ENCODE measurements at regions not wholly inside any gene's neighbourhood (a gene's known extent, or its start where the extent isn't known, plus 50 kb on each side); places are given as distances from the start of the nearest gene placed in this dataset.

DNA sequence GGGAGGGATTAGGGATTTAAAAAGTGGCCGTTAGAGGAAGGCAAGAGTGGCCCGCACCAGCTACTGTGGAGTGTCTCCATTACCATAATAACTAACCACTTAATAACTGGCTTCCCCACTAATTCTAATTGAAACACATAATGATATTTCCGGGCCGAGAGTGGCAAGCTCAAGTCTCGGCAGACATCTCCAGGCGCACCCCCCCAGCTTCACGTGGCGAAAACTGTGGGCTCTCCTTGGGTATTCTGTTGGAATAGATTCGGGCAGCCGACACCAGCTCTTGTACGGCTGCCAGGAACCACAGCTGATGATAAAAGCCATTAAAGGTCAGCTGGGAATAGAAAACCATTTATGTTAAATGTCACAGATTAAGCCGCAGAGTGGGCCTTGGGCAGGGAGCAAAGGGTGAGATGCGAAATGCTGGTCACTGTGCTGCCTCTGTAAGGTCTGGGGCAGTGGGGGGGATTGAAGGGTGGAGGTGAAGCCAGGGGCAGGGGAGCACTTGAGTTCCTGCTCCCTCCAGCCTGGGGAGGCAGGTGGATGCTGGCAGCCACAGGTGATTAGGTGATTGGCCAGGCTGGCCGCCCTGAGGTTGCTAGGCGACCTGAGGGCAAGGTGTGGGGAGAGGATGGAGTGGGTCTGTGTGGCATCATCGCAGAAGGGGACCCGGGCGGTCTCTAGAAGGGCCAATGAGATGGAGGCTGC is 115.6 kb upstream of the SDK2 start:
- 70% methylated on average over 18 of the region's 18 CpGs for WGBS
- no peak for DNase-seq (ENCODE audit: low spot score)
- intact Hi-C loops (cut with DNase I): loop anchor here (10.0 kb wide), 1 partner anchor 65 kb away; no protein-coding TSS in a partner anchor

GRCh38 chr17:73760439-73760758 is 116.2 kb upstream of the SDK2 start:
- intact Hi-C loops (cut with DNase I): no loop called here
- no peak for DNase-seq (ENCODE audit: low spot score)
- no peak for TF ChIP-seq POLR2A (IDR thresholded peaks at IDR 0.05)
- no peak for TF ChIP-seq POLR2AphosphoS5 (IDR thresholded peaks at IDR 0.05)
- TF ChIP-seq, protein P1, sequence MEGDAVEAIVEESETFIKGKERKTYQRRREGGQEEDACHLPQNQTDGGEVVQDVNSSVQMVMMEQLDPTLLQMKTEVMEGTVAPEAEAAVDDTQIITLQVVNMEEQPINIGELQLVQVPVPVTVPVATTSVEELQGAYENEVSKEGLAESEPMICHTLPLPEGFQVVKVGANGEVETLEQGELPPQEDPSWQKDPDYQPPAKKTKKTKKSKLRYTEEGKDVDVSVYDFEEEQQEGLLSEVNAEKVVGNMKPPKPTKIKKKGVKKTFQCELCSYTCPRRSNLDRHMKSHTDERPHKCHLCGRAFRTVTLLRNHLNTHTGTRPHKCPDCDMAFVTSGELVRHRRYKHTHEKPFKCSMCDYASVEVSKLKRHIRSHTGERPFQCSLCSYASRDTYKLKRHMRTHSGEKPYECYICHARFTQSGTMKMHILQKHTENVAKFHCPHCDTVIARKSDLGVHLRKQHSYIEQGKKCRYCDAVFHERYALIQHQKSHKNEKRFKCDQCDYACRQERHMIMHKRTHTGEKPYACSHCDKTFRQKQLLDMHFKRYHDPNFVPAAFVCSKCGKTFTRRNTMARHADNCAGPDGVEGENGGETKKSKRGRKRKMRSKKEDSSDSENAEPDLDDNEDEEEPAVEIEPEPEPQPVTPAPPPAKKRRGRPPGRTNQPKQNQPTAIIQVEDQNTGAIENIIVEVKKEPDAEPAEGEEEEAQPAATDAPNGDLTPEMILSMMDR (IDR thresholded peaks at IDR 0.05): no peak
- Histone ChIP-seq H3K9me3 (no peaks in the 10 kb centered on the region), H3K4me3 (no peak overlapping the region), H3K27ac (no peak overlapping the region), H3K27me3 (replicated peaks; ENCODE audit: insufficient read depth) (no peaks in the 10 kb centered on the region), H3K4me1 (replicated peaks) (no peaks in the 10 kb centered on the region), H3K36me3 (no peaks in the 10 kb centered on the region)
- WGBS: 76% methylated on average over 5 of the region's 5 CpGs

More for the DNA sequence above, 115.6 kb upstream of the SDK2 start:
- H3K27ac ChIP-seq: no peak overlapping the region
- H3K36me3 ChIP-seq: no peaks in the 10 kb centered on the region
- H3K27me3 ChIP-seq (replicated peaks; ENCODE audit: insufficient read depth): no peaks in the 10 kb centered on the region
- no peaks in the 10 kb centered on the region for H3K9me3 ChIP-seq
- H3K4me3 ChIP-seq: no peak overlapping the region
- TF ChIP-seq POLR2AphosphoS5 (IDR thresholded peaks at IDR 0.05) (no peak), POLR2A (IDR thresholded peaks at IDR 0.05) (no peak)
- TF ChIP-seq, protein P1 (IDR thresholded peaks at IDR 0.05): no peak
- no peaks in the 10 kb centered on the region for H3K4me1 ChIP-seq (replicated peaks)

GRCh38 chr17:73765824-73766563 is 121.7 kb upstream of the SDK2 start:
- Histone ChIP-seq H3K27me3 (replicated peaks; ENCODE audit: insufficient read depth) (no peaks in the 10 kb centered on the region), H3K4me3 (no peak overlapping the region), H3K27ac (no peak overlapping the region), H3K36me3 (no peaks in the 10 kb centered on the region), H3K4me1 (replicated peaks) (peaks cover 4% of the 10 kb centered on the region), H3K9me3 (no peaks in the 10 kb centered on the region)
- DNase-seq (ENCODE audit: low spot score): no peak
- TF ChIP-seq POLR2A (IDR thresholded peaks at IDR 0.05): no peak
- TF ChIP-seq, protein P1 (IDR thresholded peaks at IDR 0.05): no peak
- no peak for TF ChIP-seq POLR2AphosphoS5 (IDR thresholded peaks at IDR 0.05)
- intact Hi-C loops (cut with DNase I): no loop called here
- 77% methylated on average over 17 of the region's 17 CpGs for WGBS

DNA sequence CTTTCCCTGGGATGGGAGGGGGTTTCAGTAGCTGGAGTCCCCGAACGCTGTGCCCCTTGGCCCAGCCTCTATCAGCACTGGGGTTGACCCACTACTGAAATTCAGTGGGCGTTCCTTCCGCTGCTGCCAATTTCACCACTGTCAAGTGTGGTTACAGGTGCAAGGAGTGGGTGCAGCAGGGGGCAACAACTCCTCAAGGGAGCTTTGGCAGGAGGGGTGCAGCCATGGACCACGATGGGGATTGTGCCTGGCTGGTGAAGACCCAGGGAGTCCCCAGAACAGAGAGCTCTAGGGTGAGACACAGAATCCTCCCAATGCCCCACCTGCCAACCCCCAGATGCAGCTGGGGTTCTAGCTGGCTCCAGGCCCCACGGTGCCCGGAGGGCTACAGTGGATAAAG is 123.5 kb upstream of the SDK2 start:
- TF ChIP-seq POLR2A (IDR thresholded peaks at IDR 0.05) (no peak), POLR2AphosphoS5 (IDR thresholded peaks at IDR 0.05) (no peak)
- TF ChIP-seq, protein P1 (IDR thresholded peaks at IDR 0.05): no peak
- no peaks in the 10 kb centered on the region for H3K27me3 ChIP-seq (replicated peaks; ENCODE audit: insufficient read depth)
- 79% methylated on average over 7 of the region's 7 CpGs for WGBS
- H3K4me1 ChIP-seq (replicated peaks): peaks cover 4% of the 10 kb centered on the region
- no peak for DNase-seq (ENCODE audit: low spot score)
- H3K4me3 ChIP-seq: no peak overlapping the region
- H3K9me3 ChIP-seq: no peaks in the 10 kb centered on the region
- intact Hi-C loops (cut with DNase I): no loop called here
- H3K27ac ChIP-seq: no peak overlapping the region
- H3K36me3 ChIP-seq: no peaks in the 10 kb centered on the region

DNA sequence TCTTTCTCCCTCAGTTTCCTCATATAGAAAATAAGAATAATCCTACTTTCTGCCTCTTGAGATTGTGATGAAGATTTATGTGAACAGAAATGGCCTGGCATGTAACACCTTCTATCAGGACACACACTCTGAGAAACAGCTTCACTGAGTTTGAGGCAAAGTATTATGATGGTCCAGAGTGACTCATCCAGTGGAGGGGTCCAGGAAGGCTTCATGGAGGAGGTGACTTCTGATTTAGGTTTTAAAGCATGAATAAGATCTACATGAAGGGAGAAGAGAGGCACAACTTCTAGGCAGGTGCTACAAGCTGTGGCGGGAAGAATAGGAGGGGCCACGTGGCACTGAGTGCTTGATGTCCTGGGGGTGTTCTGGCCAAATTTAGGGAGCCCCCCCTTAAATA is 124.4 kb upstream of the SDK2 start:
- Histone ChIP-seq H3K4me1 (replicated peaks) (peaks cover 4% of the 10 kb centered on the region), H3K4me3 (no peak overlapping the region), H3K27ac (no peak overlapping the region), H3K9me3 (no peaks in the 10 kb centered on the region), H3K27me3 (replicated peaks; ENCODE audit: insufficient read depth) (no peaks in the 10 kb centered on the region), H3K36me3 (no peaks in the 10 kb centered on the region)
- no peak for DNase-seq (ENCODE audit: low spot score)
- intact Hi-C loops (cut with DNase I): no loop called here
- TF ChIP-seq, protein P1 (IDR thresholded peaks at IDR 0.05): no peak
- TF ChIP-seq POLR2A (IDR thresholded peaks at IDR 0.05): no peak
- TF ChIP-seq POLR2AphosphoS5 (IDR thresholded peaks at IDR 0.05): no peak
- 72% methylated on average over 2 of the region's 2 CpGs for WGBS

Measured in prostate gland (tissue), 2 donors.